PFSK-1 (cell line): ENCODE measurements at regions not wholly inside any gene's neighbourhood (a gene's known extent, or its start where the extent isn't known, plus 50 kb on each side); places are given as distances from the start of the nearest gene placed in this dataset.

Experiments
- FOXP2 ChIP-seq: optimal IDR thresholded peaks from 2 replicates; pipeline ENCODE3; 2011; ENCODE audit warnings: borderline replicate concordance, control low read depth, inconsistent platforms; ENCODE audit not compliant: insufficient read depth; ENCODE audit errors: extremely low read length, extremely low read depth
- POLR2AphosphoS5 ChIP-seq: IDR thresholded peaks from 2 replicates; pipeline ENCODE4 v1.6.1; 2012; ENCODE audit warnings: low read depth, mild to moderate bottlenecking, control low read depth, low read length, moderate library complexity
- REST ChIP-seq, 2 experiments: IDR thresholded peaks; 2 replicates each; pipeline versions ENCODE4 v1.6.1 to v1.8.0; 2011 to 2012; ENCODE audit warnings: low read depth in 2 of 2, low read length in 2 of 2, control low read depth in 1 of 2, inconsistent platforms in 1 of 2, mild to moderate bottlenecking in 1 of 2, moderate library complexity in 1 of 2; ENCODE audit not compliant: insufficient read depth in 1 of 2
- SIN3A ChIP-seq: IDR thresholded peaks from 2 replicates; pipeline ENCODE4 v1.6.1; 2012; ENCODE audit warnings: mild to moderate bottlenecking, low read length, moderate library complexity, borderline replicate concordance; ENCODE audit not compliant: insufficient read depth
- TAF1 ChIP-seq: IDR thresholded peaks from 2 replicates; pipeline ENCODE4 v1.6.1; 2012; ENCODE audit warnings: low read length, control low read depth, borderline replicate concordance; ENCODE audit not compliant: insufficient read depth

- TF ChIP-seq POLR2AphosphoS5 (no peak), TAF1 (no peak), FOXP2 (no peak), REST (IDR thresholded peaks at IDR 0.05; ENCODE audit: insufficient read depth in 1 of 2, low read depth in 2 of 2, low read length in 2 of 2) (peak; percentile 84 to 93), SIN3A (no peak)
Measured at GRCh38 chr6:5930968-5931367, 75.8 kb downstream of the NRN1 start.

- TF ChIP-seq FOXP2 (no peak), POLR2AphosphoS5 (no peak), SIN3A (no peak), TAF1 (no peak), REST (IDR thresholded peaks at IDR 0.05; ENCODE audit: insufficient read depth in 1 of 2, low read depth in 2 of 2, low read length in 2 of 2) (no peak)
Measured at GRCh38 chr6:5930143-5930770, 76.5 kb downstream of the NRN1 start.

GRCh38 chr6:5923840-5924239 is 82.9 kb downstream of the NRN1 start:
- TF ChIP-seq FOXP2 = no peak

GRCh38 chr6:5922230-5922629 is 84.5 kb downstream of the NRN1 start:
- TF ChIP-seq POLR2AphosphoS5 = no peak
- no peak for TF ChIP-seq REST (IDR thresholded peaks at IDR 0.05; ENCODE audit: insufficient read depth in 1 of 2, low read depth in 2 of 2, low read length in 2 of 2)
- no peak for TF ChIP-seq TAF1
- no peak for TF ChIP-seq SIN3A
- no peak for TF ChIP-seq FOXP2

- no peak for TF ChIP-seq POLR2AphosphoS5
- no peak for TF ChIP-seq REST (IDR thresholded peaks at IDR 0.05; ENCODE audit: insufficient read depth in 1 of 2, low read depth in 2 of 2, low read length in 2 of 2)
- TF ChIP-seq TAF1 = no peak
- TF ChIP-seq FOXP2 = no peak
- TF ChIP-seq SIN3A = no peak
Measured at GRCh38 chr6:5909721-5910120, 97.0 kb downstream of the NRN1 start.
